ENCODE measurements at regions not wholly inside any gene's neighbourhood (a gene's known extent, or its start where the extent isn't known, plus 50 kb on each side); places are given as distances from the start of the nearest gene placed in this dataset.
"Not testable (repeated sequence)": the region's sequence is repeated elsewhere in the genome, so short reads cannot be mapped to it uniquely, and the experiment has no call there.

DNA sequence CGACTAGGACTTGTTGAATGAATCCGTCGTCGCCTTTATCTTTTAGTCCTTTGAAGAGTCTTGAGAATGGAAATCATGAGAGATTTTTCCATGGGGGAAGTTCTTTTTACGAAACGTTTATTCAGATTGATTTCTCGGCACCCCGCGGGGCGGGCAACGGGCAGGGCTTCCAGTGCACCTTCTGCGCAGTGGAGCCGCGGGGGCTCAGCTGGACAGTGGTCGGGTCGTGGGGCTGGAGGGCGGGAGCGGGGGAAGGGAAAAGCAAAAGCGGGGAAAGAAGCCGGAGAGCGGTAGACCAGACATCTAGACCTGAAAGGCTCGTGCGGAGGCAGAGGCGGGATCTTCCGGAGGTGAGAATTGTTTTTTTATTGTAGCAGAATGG is 103.0 kb downstream of the NBPF11 start:
- peak; percentile 2 for DNase-seq

DNA sequence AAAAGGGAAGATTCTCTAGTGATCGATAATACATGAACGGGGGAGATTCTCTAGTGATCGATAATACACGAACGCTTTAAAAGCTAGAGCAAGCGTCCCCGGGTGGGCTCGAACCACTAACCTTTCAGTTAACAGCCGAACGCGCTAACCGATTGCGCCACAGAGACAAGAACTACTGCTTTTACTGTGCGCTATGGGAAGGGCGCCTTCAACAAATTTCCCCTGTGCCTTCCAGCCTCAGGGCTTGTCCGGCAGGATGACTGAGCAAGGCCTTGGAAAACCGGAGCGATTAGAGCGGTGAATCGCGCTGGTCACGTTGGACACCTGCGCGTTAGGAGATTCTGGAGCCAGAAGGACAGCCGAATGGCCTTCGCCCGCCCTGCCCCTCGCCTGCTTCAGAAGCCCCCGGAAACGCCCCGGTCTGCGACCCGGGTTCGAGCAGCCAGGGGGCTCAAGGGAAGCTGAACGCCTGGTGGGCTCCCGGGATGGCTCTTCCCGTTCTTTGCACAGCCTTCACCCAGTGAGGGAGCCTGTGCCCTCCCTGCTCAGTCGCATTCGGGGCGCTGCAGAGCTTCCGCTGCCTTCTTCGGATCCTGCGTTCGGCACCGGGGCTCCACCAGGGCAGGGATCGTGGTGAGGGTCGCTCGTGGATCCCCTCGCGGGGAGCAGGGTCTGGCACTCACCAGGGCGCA is 103.5 kb downstream of the NBPF11 start:
- not testable (repeated sequence) for DNase-seq

DNA sequence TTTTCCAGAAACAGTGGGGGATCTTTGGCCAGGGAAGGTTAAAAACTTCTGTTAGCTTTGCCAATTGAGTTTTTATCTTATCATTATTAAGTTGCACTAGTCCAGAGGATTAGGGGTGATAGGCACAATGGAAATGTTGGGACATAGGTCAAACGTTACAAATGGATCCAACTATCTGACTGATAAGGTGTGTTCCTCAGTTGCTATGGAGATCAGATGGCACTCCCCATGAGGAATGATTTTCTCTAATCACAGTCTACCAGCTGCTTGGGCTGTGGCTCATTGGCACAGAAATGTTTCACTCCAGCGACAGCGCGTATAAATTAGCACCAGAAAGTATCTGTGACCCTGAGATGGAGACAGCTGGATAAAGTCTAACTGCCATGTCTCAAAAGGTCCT is 106.2 kb downstream of the NBPF11 start:
- DNase-seq, result not testable (repeated sequence)

DNA sequence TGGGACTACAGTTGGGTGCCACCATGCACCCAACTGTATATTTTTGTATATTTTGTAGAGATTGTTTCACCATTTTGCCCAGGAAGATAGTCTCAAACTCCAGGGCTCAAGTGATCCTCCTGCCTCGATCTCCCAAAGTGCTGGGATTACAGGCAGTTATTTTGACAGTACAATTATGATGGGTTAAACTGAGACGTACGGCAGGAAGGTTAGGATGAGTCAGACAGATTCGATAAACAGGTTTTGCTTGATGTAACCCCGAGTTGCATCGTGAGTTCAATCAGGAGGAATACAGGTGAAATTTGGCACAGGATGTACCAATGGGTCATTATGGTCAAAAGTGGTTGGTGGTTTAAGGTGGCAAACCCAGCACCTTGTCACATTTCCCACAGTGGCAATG is 107.6 kb downstream of the NBPF11 start:
- not testable (repeated sequence) for DNase-seq

Measured in CD4-positive, alpha-beta T cell treated with Interleukin-17A for 4 hours (primary cell).